ENCODE measurements at regions not wholly inside any gene's neighbourhood (a gene's known extent, or its start where the extent isn't known, plus 50 kb on each side); places are given as distances from the start of the nearest gene placed in this dataset.

DNA sequence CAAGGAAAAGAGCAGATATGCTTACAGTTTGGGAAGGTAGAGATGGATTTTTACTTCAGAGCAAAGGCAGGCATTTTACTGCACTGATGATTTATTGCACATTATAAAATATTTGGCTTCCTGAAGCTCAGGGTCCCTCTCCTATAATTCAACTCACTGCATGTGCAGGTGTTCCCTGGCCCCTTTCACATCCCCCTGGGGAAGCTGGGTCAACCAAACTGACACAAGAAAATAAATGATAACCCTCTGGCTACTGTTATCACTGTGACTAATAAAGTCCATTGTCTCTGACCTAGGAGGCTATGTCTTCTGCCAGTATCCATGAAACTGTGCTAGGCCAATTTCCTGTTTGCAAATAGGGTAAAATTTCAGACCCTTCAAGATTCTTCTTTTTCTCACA is 163.1 kb downstream of the ARL6IP6 start:
- no peak for TF ChIP-seq POLR2AphosphoS5 (IDR thresholded peaks at IDR 0.05)
- TF ChIP-seq POLR2A (IDR thresholded peaks at IDR 0.05) = no peak
- TF ChIP-seq, protein P1, sequence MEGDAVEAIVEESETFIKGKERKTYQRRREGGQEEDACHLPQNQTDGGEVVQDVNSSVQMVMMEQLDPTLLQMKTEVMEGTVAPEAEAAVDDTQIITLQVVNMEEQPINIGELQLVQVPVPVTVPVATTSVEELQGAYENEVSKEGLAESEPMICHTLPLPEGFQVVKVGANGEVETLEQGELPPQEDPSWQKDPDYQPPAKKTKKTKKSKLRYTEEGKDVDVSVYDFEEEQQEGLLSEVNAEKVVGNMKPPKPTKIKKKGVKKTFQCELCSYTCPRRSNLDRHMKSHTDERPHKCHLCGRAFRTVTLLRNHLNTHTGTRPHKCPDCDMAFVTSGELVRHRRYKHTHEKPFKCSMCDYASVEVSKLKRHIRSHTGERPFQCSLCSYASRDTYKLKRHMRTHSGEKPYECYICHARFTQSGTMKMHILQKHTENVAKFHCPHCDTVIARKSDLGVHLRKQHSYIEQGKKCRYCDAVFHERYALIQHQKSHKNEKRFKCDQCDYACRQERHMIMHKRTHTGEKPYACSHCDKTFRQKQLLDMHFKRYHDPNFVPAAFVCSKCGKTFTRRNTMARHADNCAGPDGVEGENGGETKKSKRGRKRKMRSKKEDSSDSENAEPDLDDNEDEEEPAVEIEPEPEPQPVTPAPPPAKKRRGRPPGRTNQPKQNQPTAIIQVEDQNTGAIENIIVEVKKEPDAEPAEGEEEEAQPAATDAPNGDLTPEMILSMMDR (IDR thresholded peaks at IDR 0.05) = no peak
- TF ChIP-seq EP300 (IDR thresholded peaks at IDR 0.05; ENCODE audit: low read depth) = no peak
- Histone ChIP-seq H3K4me1 (no peaks in the 10 kb centered on the region), H3K4me3 (no peak overlapping the region), H3K36me3 (no peaks in the 10 kb centered on the region), H3K27ac (no peak overlapping the region), H3K27me3 (no peaks in the 10 kb centered on the region), H3K9me3 (no peaks in the 10 kb centered on the region)
- no peak for DNase-seq
- intact Hi-C loops (cut with DNase I; ENCODE audit: low total_unique reads) (no loop called here), in situ Hi-C loops (cut with MboI; ENCODE audit: low pct_ligation_motif_present in 1 of 4, low pct_unique_long_range_greater_than_20kb in 1 of 4, low sequenced_read_pairs in 3 of 4) (no loop called here)

DNA sequence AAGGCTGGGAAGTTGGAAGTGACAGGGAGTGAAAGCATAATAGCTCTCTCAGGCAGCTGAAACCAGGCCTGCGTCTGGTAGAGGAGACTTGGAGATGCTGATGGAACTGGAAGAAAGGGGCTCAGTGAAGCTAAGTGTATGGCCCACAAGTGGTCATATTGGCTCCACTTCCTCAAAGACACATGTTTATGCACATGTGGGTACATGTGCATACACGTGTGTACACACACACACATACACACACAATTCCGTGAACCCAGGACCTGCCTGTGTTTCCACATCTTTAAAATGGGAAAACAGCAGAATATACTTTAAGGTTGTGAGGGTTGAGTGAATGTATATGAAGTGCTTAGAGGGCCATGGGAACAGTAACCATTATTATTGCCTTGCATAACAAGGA is 160.9 kb downstream of the ARL6IP6 start:
- Histone ChIP-seq H3K4me1 (no peaks in the 10 kb centered on the region), H3K36me3 (no peaks in the 10 kb centered on the region), H3K9me3 (no peaks in the 10 kb centered on the region), H3K4me3 (no peak overlapping the region), H3K27ac (no peak overlapping the region), H3K27me3 (no peaks in the 10 kb centered on the region)
- intact Hi-C loops (cut with DNase I; ENCODE audit: low total_unique reads) = no loop called here
- TF ChIP-seq, protein P1 (IDR thresholded peaks at IDR 0.05) = no peak
- no peak for TF ChIP-seq POLR2AphosphoS5 (IDR thresholded peaks at IDR 0.05)
- TF ChIP-seq EP300 (IDR thresholded peaks at IDR 0.05; ENCODE audit: low read depth) = no peak
- TF ChIP-seq POLR2A (IDR thresholded peaks at IDR 0.05) = no peak
- no peak for DNase-seq
- 73 to 89% methylated on average over 3 of the region's 3 CpGs for WGBS, 2 donors (ENCODE audit: low coverage in 1 of 2)
- in situ Hi-C loops (cut with MboI; ENCODE audit: low pct_ligation_motif_present in 1 of 4, low pct_unique_long_range_greater_than_20kb in 1 of 4, low sequenced_read_pairs in 3 of 4) = no loop called here

DNA sequence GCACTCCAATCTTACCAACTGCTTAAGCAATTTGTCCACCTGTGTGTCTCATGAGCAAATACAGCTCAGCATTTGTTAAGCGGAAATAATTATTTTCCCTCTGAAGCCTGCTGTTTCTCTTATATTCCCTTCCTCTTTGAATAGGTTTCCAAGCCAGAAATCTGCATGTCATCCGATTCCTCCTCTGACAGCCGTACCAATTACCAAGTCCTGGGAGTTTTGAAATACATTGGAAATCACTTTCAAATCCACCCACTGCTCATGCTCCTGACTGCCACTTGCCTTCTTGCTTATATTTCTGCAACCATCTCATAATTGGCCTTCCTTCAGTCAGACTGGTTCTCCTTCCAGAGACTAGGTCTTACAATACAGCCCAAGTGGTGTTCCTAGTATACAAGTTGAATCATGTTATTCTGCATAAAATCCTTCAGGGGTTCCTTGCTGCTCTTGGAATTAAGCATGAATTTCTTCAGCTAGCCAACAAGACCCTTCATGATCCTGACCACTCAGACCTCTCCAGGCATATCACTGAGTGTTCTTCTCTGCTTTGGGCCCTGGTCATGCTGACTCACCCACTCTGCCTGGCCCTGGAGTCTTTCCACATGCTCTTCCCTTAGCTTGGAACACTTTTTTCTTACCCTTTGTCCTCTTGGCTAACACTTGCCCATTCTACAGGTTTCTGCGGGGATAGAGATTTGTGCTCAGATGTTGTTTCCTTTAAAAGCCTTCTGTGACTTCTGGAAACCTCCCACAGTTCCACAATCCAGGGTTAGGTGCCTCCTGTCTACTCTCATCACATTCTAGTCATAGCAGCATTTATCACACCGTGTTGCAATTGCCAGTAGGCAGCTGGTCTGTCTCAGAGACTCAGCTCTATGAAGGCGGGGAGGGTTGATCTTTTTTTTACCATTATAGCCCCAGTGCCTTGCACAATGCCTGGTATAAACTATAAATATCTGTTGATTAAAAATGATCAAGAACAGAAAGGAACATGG is 157.6 kb downstream of the ARL6IP6 start:
- in situ Hi-C loops (cut with MboI; ENCODE audit: low pct_ligation_motif_present in 1 of 4, low pct_unique_long_range_greater_than_20kb in 1 of 4, low sequenced_read_pairs in 3 of 4) = no loop called here
- intact Hi-C loops (cut with DNase I; ENCODE audit: low total_unique reads) = no loop called here
- H3K4me3 ChIP-seq = no peak overlapping the region
- no peaks in the 10 kb centered on the region for H3K9me3 ChIP-seq
- TF ChIP-seq POLR2AphosphoS5 (IDR thresholded peaks at IDR 0.05) = no peak
- TF ChIP-seq, protein P1 (IDR thresholded peaks at IDR 0.05) = no peak
- TF ChIP-seq POLR2A (IDR thresholded peaks at IDR 0.05) = no peak
- no peak for TF ChIP-seq EP300 (IDR thresholded peaks at IDR 0.05; ENCODE audit: low read depth)
- no peak for DNase-seq
- H3K4me1 ChIP-seq = no peaks in the 10 kb centered on the region
- 56 to 71% methylated on average over 6 of the region's 6 CpGs for WGBS, 2 donors (ENCODE audit: low coverage in 1 of 2)
- no peaks in the 10 kb centered on the region for H3K36me3 ChIP-seq
- no peaks in the 10 kb centered on the region for H3K27me3 ChIP-seq
- no peak overlapping the region for H3K27ac ChIP-seq

DNA sequence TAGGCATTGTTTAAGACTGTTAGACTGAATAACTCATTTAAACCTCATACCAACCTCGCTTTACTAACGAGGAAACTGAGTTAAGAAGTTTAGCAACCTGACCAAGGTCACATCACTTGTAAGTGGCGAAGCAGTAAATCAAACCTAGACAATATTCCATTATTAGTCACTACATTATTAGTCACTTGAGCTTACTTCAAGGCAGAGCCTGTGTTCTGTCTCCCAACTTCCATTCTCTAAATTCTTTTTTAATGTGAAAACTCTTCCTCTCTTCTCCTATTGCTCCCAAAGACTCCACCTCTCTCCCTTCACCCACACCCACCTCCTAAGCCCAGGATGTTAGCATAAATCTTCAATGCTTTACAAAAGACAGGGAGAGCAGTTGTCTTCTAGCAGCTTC is 156.5 kb downstream of the ARL6IP6 start:
- no peaks in the 10 kb centered on the region for H3K4me1 ChIP-seq
- no peak overlapping the region for H3K27ac ChIP-seq
- H3K27me3 ChIP-seq = no peaks in the 10 kb centered on the region
- no peak overlapping the region for H3K4me3 ChIP-seq
- intact Hi-C loops (cut with DNase I; ENCODE audit: low total_unique reads) = no loop called here
- TF ChIP-seq POLR2A (IDR thresholded peaks at IDR 0.05) (no peak), EP300 (IDR thresholded peaks at IDR 0.05; ENCODE audit: low read depth) (no peak), POLR2AphosphoS5 (IDR thresholded peaks at IDR 0.05) (no peak)
- TF ChIP-seq, protein P1 (IDR thresholded peaks at IDR 0.05) = no peak
- no peaks in the 10 kb centered on the region for H3K9me3 ChIP-seq
- WGBS, 2 donors (ENCODE audit: low coverage in 1 of 2) = 63 to 78% methylated on average over 3 of the region's 3 CpGs
- no peak for DNase-seq
- in situ Hi-C loops (cut with MboI; ENCODE audit: low pct_ligation_motif_present in 1 of 4, low pct_unique_long_range_greater_than_20kb in 1 of 4, low sequenced_read_pairs in 3 of 4) = no loop called here
- no peaks in the 10 kb centered on the region for H3K36me3 ChIP-seq
